ENCODE measurements at regions not wholly inside any gene's neighbourhood (a gene's known extent, or its start where the extent isn't known, plus 50 kb on each side); places are given as distances from the start of the nearest gene placed in this dataset.

GRCh38 chr3:61352306-61352705 is 101.1 kb upstream of the FHIT start:
- no peak for TF ChIP-seq EZH2 (IDR thresholded peaks at IDR 0.05; ENCODE audit: low read length, missing control alignments)
- TF ChIP-seq CTCF (conservative IDR thresholded peaks at IDR 0.05 in 1 of 2, IDR thresholded peaks at IDR 0.05 in 1 of 2; ENCODE audit: low read depth in 1 of 2, low read length in 2 of 2), result no peak

Data from fibroblast of lung (primary cell).